ENCODE measurements at regions not wholly inside any gene's neighbourhood (a gene's known extent, or its start where the extent isn't known, plus 50 kb on each side); places are given as distances from the start of the nearest gene placed in this dataset.

DNA sequence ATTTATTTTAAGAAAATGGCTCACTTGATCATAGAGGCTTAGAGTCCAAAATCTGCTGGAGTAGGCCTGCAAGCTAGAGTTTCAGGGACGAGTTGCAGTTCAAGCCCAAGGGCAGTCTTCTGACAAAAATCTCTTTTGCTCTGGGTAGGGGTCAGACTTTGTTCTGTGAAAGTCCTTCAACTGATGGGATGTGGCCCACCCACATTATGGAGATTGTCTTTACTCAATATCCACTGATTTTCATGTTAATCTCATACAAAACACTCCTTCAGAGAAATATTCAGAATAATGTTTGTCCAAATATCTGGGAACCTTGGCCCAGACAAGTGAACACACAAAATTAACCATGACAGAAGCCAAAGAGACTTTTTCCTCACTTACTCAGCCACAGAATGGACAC is 98.6 kb upstream of the RSPO3 start (continued):
- TF ChIP-seq NFYB (IDR thresholded peaks at IDR 0.05; ENCODE audit: insufficient read depth, low read depth, low read length) (no peak), CHD1 (IDR thresholded peaks at IDR 0.05; ENCODE audit: low read depth, low read length) (no peak), MYB (IDR thresholded peaks at IDR 0.05; ENCODE audit: borderline replicate concordance, low read depth, low read length) (no peak), NBN (IDR thresholded peaks at IDR 0.05) (no peak), LARP7 (IDR thresholded peaks at IDR 0.05) (no peak), CEBPZ (IDR thresholded peaks at IDR 0.05; ENCODE audit: low read depth, low read length) (no peak)

DNA sequence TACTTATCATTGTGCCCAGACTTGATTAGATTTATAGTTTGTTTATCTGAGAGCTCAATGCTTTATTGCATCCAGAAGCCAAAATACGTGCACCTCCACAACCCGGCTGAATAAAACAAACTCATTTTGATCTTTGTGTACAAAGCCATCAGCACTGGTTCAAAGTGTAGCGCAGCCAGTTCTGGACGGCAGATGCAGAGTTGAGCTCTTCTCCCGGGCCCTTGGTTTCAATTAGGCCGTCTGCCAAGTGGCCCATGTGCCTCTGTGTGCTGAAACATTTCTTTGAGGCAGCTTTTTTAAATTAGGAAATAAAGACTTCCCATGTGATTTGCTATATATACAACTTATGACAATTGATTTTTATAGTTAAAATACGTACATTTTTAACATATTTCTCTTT is 96.2 kb upstream of the RSPO3 start:
- SMC1A ChIA-PET (ENCODE audit: uncharacterized antibody, unreplicated experiment) = no interaction called here
- intact Hi-C loops (cut with micrococcal nuclease; ENCODE audit: unreplicated experiment) = no loop called here
- ATAC-seq = no peak
- in situ Hi-C loops (cut with MboI) = no loop called here
- Histone ChIP-seq H3K27ac (ENCODE audit: control insufficient read depth, insufficient read depth) (no peak overlapping the region), H3K79me2 (ENCODE audit: control insufficient read depth, insufficient read depth, low read length) (no peaks in the 10 kb centered on the region), H3K4me2 (ENCODE audit: control insufficient read depth, insufficient read depth) (no peak overlapping the region), H3K27me3 (replicated peaks in 1 of 2; ENCODE audit: control insufficient read depth in 2 of 2, insufficient read depth in 2 of 2, low read length in 1 of 2) (no peaks in the 10 kb centered on the region), H2AFZ (ENCODE audit: control insufficient read depth, low read depth, low read length) (no peak overlapping the region), H3K9ac (ENCODE audit: control insufficient read depth, insufficient read depth, low read length) (no peak overlapping the region), H3K36me3 (ENCODE audit: control insufficient read depth in 2 of 2, insufficient read depth in 2 of 2, low read length in 1 of 2) (no peaks in the 10 kb centered on the region), H4K20me1 (ENCODE audit: control insufficient read depth, insufficient read depth) (no peaks in the 10 kb centered on the region), H3K4me1 (ENCODE audit: control insufficient read depth, insufficient read depth, low read length) (no peaks in the 10 kb centered on the region), H3K4me3 (no peak overlapping the region), H3K9me3 (replicated peaks; ENCODE audit: control insufficient read depth, insufficient read depth, low read length) (no peaks in the 10 kb centered on the region)
- CTCF ChIA-PET = interaction anchor here (1.0 kb wide), 1 partner anchor 222 kb away, joined by 3 read pairs; no protein-coding TSS in a partner anchor
- no peak for DNase-seq (ENCODE audit: low read depth, low spot score)
- no peak for FAIRE-seq
- WGBS (ENCODE audit: insufficient coverage, insufficient replicate concordance, low lambda C conversion rate, missing lambda C conversion rate) = 12% methylated on average over 7 of the region's 7 CpGs
- no TSS peak for BruUV-seq (replicated peaks)
- POLR2A ChIA-PET = no interaction called here
- RAD21 ChIA-PET (ENCODE audit: unreplicated experiment) = no interaction called here
- TF ChIP-seq ZBTB11 (CRISPR knock-in tag; IDR thresholded peaks at IDR 0.05) (no peak), PAX8 (IDR thresholded peaks at IDR 0.05) (no peak), DPF2 (IDR thresholded peaks at IDR 0.05) (no peak), SMAD5 (IDR thresholded peaks at IDR 0.05; ENCODE audit: low read depth) (no peak)

Measured in GM12878 (cell line).